DOHH2 (cell line): ENCODE measurements at regions not wholly inside any gene's neighbourhood (a gene's known extent, or its start where the extent isn't known, plus 50 kb on each side); places are given as distances from the start of the nearest gene placed in this dataset.

Experiments
- EZH2phosphoT487 ChIP-seq: fragments of 200-600 bp; sonication (generic); IDR thresholded peaks from 2 replicates; pipeline ENCODE4 v1.6.1; 2017; ENCODE audit warnings: borderline replicate concordance, mild to moderate bottlenecking, antibody characterized with exemption, low read length, moderate library complexity, mixed read lengths
- TF ChIP-seq, protein P1 (sequence below): fragments of 200-600 bp; sonication (generic); IDR thresholded peaks from one replicate; pipeline ENCODE4 v1.5.1; 2014; ENCODE audit warnings: antibody characterized with exemption, mild to moderate bottlenecking, low read depth, low read length; ENCODE audit not compliant: poor library complexity, severe bottlenecking

DNA sequence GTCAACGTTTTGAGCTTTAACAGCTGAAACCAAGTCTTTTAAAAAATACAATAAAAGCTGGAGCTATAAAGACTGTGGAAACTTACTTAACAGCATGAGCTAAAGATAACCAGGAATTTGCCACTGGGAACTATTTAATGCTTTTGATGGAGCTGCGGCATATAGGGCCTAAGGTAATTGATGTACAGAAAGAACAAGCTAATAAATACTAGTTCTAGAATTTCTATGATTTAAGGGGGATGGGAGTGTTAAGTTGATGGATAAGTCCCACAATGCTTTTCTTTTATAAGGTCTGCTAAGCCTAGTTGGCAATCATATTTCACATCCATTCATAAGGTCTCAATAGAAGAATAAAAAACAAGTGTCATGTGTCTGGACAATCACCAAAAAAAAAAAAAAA is 334.0 kb upstream of the DMAC1 start:
- TF ChIP-seq, protein P1, sequence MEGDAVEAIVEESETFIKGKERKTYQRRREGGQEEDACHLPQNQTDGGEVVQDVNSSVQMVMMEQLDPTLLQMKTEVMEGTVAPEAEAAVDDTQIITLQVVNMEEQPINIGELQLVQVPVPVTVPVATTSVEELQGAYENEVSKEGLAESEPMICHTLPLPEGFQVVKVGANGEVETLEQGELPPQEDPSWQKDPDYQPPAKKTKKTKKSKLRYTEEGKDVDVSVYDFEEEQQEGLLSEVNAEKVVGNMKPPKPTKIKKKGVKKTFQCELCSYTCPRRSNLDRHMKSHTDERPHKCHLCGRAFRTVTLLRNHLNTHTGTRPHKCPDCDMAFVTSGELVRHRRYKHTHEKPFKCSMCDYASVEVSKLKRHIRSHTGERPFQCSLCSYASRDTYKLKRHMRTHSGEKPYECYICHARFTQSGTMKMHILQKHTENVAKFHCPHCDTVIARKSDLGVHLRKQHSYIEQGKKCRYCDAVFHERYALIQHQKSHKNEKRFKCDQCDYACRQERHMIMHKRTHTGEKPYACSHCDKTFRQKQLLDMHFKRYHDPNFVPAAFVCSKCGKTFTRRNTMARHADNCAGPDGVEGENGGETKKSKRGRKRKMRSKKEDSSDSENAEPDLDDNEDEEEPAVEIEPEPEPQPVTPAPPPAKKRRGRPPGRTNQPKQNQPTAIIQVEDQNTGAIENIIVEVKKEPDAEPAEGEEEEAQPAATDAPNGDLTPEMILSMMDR = no peak
- no peak for TF ChIP-seq EZH2phosphoT487
